ENCODE measurements at regions not wholly inside any gene's neighbourhood (a gene's known extent, or its start where the extent isn't known, plus 50 kb on each side); places are given as distances from the start of the nearest gene placed in this dataset.

DNA sequence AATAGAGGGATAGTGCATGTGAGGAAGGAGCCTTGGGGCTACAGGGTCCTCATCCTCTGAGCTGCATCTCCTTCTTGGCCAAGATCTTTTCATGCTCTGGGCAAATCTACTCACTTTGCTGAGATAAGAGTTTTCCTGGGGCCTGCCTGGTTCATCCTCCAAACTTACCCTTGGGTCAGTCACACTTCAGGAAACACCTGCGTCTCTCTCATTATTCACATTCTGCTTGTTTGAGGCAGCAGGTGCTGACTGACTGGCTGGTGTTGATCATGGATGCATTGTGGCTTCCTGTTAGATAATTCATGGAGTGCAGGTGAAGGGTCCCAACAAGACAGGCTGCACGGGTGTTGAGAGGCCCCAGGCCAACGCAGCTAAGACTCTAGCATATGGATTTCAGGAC lies 162.6 kb downstream of the SALL1 start:
- no peak for DNase-seq
- Histone ChIP-seq H3K27me3 (ENCODE audit: insufficient read depth in 3 of 3, low read length in 2 of 3) (peaks cover 0 to 2% (median 0%) of the 10 kb centered on the region in 3 donors), H3K4me1 (no peaks in the 10 kb centered on the region), H3K4me3 (no peak overlapping the region), H3K27ac (no peak overlapping the region), H3K36me3 (ENCODE audit: insufficient read depth in 1 of 2, low read depth in 1 of 2) (no peaks in the 10 kb centered on the region), H3K9me3 (no peaks in the 10 kb centered on the region)
- TF ChIP-seq, protein P1, sequence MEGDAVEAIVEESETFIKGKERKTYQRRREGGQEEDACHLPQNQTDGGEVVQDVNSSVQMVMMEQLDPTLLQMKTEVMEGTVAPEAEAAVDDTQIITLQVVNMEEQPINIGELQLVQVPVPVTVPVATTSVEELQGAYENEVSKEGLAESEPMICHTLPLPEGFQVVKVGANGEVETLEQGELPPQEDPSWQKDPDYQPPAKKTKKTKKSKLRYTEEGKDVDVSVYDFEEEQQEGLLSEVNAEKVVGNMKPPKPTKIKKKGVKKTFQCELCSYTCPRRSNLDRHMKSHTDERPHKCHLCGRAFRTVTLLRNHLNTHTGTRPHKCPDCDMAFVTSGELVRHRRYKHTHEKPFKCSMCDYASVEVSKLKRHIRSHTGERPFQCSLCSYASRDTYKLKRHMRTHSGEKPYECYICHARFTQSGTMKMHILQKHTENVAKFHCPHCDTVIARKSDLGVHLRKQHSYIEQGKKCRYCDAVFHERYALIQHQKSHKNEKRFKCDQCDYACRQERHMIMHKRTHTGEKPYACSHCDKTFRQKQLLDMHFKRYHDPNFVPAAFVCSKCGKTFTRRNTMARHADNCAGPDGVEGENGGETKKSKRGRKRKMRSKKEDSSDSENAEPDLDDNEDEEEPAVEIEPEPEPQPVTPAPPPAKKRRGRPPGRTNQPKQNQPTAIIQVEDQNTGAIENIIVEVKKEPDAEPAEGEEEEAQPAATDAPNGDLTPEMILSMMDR (IDR thresholded peaks at IDR 0.05), result no peak
- ATAC-seq, result no peak
- intact Hi-C loops (cut with DNase I), result no loop called here
- 38 to 54% (median 47%) methylated on average over 3 of the region's 3 CpGs for WGBS, 3 donors

DNA sequence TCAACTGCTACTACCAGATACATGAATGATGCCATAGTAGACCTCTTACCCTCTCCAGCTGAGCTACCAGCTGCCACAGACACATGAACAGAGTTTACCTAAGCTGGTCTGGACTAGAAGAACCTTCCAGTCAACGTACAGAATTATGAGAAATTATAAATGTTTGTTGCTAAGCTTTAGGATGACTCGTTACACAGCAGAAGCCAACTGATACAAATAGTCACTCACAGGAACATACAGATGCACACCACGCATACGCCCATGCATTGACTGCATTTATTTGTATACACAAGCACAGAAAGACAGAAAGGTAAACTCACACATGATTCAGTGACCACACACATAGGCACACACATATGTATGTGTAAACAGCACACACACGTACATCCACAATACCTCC lies 164.6 kb downstream of the SALL1 start:
- Histone ChIP-seq H3K27ac (no peak overlapping the region), H3K4me3 (no peak overlapping the region), H3K9me3 (no peaks in the 10 kb centered on the region), H3K4me1 (no peaks in the 10 kb centered on the region), H3K27me3 (ENCODE audit: insufficient read depth in 3 of 3, low read length in 2 of 3) (peaks cover 0 to 2% (median 0%) of the 10 kb centered on the region in 3 donors), H3K36me3 (ENCODE audit: insufficient read depth in 1 of 2, low read depth in 1 of 2) (no peaks in the 10 kb centered on the region)
- ATAC-seq, result no peak
- 66 to 71% (median 67%) methylated on average over 5 of the region's 5 CpGs for WGBS, 3 donors
- intact Hi-C loops (cut with DNase I), result no loop called here
- TF ChIP-seq, protein P1 (IDR thresholded peaks at IDR 0.05), result no peak
- DNase-seq, result no peak

DNA sequence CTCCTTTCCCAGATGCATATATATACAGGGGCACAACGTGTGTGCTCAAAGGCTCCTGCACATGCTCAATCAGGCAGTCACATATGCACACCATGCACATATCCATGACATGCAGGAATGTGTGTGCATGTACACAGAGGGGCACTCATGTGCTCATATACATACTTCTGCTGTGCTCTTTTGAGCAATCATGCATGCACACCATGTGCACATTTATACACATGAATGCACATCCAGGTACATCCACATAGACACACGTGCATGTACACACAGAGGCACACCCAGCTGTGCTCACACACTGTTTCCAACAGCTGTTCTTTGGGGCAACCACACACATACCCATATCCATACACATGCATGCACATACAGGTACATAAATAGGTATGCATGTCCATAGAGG lies 165.3 kb downstream of the SALL1 start:
- ATAC-seq (no peak), DNase-seq (no peak)
- Histone ChIP-seq H3K27me3 (ENCODE audit: insufficient read depth in 3 of 3, low read length in 2 of 3) (no peaks in the 10 kb centered on the region), H3K9me3 (no peaks in the 10 kb centered on the region), H3K27ac (no peak overlapping the region), H3K4me3 (no peak overlapping the region), H3K36me3 (ENCODE audit: insufficient read depth in 1 of 2, low read depth in 1 of 2) (no peaks in the 10 kb centered on the region), H3K4me1 (no peaks in the 10 kb centered on the region)
- intact Hi-C loops (cut with DNase I), result no loop called here
- WGBS, 3 donors, result 43 to 53% (median 50%) methylated on average over 2 of the region's 2 CpGs
- TF ChIP-seq, protein P1 (IDR thresholded peaks at IDR 0.05), result no peak

DNA sequence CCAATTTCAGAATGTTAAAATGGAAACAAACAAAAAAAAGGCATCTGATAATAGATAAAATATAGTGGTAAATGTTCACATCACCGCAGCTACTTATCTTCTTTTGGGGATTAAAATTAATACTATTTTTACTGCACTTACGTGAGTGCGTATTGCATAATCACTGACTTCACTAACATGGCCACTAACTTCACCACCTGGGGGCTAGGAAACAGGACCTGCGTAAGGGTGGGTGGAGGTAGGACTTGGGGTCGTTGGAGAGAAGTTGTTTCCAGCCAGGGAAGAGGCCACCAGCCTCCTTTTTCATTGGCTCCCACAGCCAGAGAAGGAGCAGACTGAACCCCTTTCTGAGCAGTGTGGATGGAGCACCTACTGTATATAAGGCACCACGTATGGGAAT lies 166.4 kb downstream of the SALL1 start:
- H3K27me3 ChIP-seq (ENCODE audit: insufficient read depth in 3 of 3, low read length in 2 of 3), result no peaks in the 10 kb centered on the region
- no peak for DNase-seq
- no peaks in the 10 kb centered on the region for H3K9me3 ChIP-seq
- no peak overlapping the region for H3K27ac ChIP-seq
- no peak for ATAC-seq
- no peak overlapping the region for H3K4me3 ChIP-seq
- intact Hi-C loops (cut with DNase I), result no loop called here
- no peaks in the 10 kb centered on the region for H3K4me1 ChIP-seq
- no peaks in the 10 kb centered on the region for H3K36me3 ChIP-seq (ENCODE audit: insufficient read depth in 1 of 2, low read depth in 1 of 2)
- 44 to 52% (median 51%) methylated on average over 6 of the region's 6 CpGs for whole genome bisulfite sequencing, 3 donors
- TF ChIP-seq, protein P1 (IDR thresholded peaks at IDR 0.05), result no peak

DNA sequence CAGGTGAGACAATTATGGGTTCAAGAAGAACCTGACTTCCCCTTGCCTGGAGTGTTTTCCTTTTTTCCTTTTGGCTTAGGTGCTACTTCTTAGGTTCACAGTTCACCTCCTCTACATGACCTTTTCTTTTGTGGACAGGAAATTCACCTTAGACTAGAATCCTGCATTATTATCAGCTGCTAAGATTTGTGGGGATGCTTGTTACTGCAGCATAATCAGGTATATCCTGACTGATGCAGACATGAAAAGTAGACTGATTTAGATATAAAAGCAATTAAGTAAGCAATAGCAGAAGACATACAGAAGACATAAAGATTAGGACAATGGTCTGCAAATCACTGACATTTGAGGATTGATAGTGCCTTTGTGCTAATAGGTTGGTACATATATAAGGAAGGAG lies 168.3 kb downstream of the SALL1 start:
- DNase-seq, result no peak
- Histone ChIP-seq H3K27me3 (ENCODE audit: insufficient read depth in 3 of 3, low read length in 2 of 3) (no peaks in the 10 kb centered on the region), H3K9me3 (no peaks in the 10 kb centered on the region), H3K4me1 (no peaks in the 10 kb centered on the region), H3K27ac (no peak overlapping the region), H3K36me3 (ENCODE audit: insufficient read depth in 1 of 2, low read depth in 1 of 2) (no peaks in the 10 kb centered on the region), H3K4me3 (no peak overlapping the region)
- ATAC-seq, result no peak
- intact Hi-C loops (cut with DNase I), result no loop called here
- TF ChIP-seq, protein P1 (IDR thresholded peaks at IDR 0.05), result no peak
